HCT116 (cell line): ENCODE measurements at regions not wholly inside any gene's neighbourhood (a gene's known extent, or its start where the extent isn't known, plus 50 kb on each side); places are given as distances from the start of the nearest gene placed in this dataset.

Experiments
- ATAC-seq: fragments of 200-7000 bp; cut with Tn5 transposase; 2 replicates; pipeline ENCODE4 v1.9.1; 2020; ENCODE audit warnings: mild to moderate bottlenecking, moderate library complexity
- BruUV-seq: library from RNA; stranded (reverse); fragments of 400-500 nt; replicated peaks from 2 replicates; lab custom pipeline; 2021; lab: Mats Ljungman, UMichigan
- CTCF ChIA-PET: fragments of 300-600 bp; sonication (Branson Sonifier 250); formaldehyde crosslinking; loops from one replicate; lab custom pipeline; 2021; ENCODE audit warnings: antibody characterized with exemption; lab: Charles Lee
- POLR2A ChIA-PET: fragments of 300-600, 350-600 bp; sonication (Branson Sonifier 250); formaldehyde crosslinking; loops from one replicate; lab custom pipeline; 2021; ENCODE audit warnings: antibody characterized with exemption; lab: Charles Lee
- RAD21 ChIA-PET, 2 experiments: fragments of 300-600 bp; sonication (Branson Sonifier 250); formaldehyde crosslinking; loops; one replicate each; lab custom pipeline; 2023; ENCODE audit warnings: low total read pairs in 2 of 2; ENCODE audit not compliant: uncharacterized antibody in 2 of 2, unreplicated experiment in 2 of 2, low non-redundant PET in 1 of 2; lab: Charles Lee
- DNase-seq: peaks from one replicate; pipeline ENCODE4 v3.0.0-alpha.2; 2010; ENCODE audit warnings: low read depth, low spot score
- H2AFZ ChIP-seq: fragments of 200-600 bp; shearing (Covaris generic), sonication (generic); 2 replicates; pipeline ENCODE4 v1.6.1; 2017; ENCODE audit warnings: low read depth, mixed run types, mixed read lengths, antibody characterized with exemption, low read length; ENCODE audit not compliant: poor library complexity, severe bottlenecking
- H3K27ac ChIP-seq: 2 replicates; pipeline ENCODE4 v1.5.1; 2012; ENCODE audit warnings: low read depth, low read length
- H3K27me3 ChIP-seq: fragments of 200-600 bp; sonication (generic); 2 replicates; pipeline ENCODE4 v1.6.1; 2016; ENCODE audit warnings: mixed run types, low read length, mixed read lengths; ENCODE audit not compliant: insufficient read depth
- H3K36me3 ChIP-seq, 2 experiments: fragments of 200-500 bp in 1 of 2; fragments of 200-600 bp in 1 of 2; sonication (Bioruptor generic) in 1 of 2; sonication (generic) in 1 of 2; 2 replicates each; pipeline versions ENCODE4 v1.5.1 to v1.6.1; 2014 to 2016; ENCODE audit warnings: low read length in 2 of 2, inconsistent platforms in 1 of 2, mixed read lengths in 1 of 2, mixed run types in 1 of 2; ENCODE audit not compliant: insufficient read depth in 2 of 2, control insufficient read depth in 1 of 2
- H3K4me1 ChIP-seq, 2 experiments: fragments of 200-600 bp in 1 of 2; sonication (generic) in 1 of 2; 2 replicates each; pipeline versions ENCODE4 v1.5.1 to v1.6.1; 2012 to 2017; ENCODE audit warnings: low read length in 2 of 2, inconsistent platforms in 1 of 2, mild to moderate bottlenecking in 1 of 2, mixed read lengths in 1 of 2, mixed run types in 1 of 2, moderate library complexity in 1 of 2; ENCODE audit not compliant: insufficient read depth in 2 of 2, control insufficient read depth in 1 of 2
- H3K4me2 ChIP-seq: fragments of 200-600 bp; sonication (generic); 2 replicates; pipeline ENCODE4 v1.6.1; 2017; ENCODE audit warnings: mixed run types, low read length, mixed read lengths
- H3K4me3 ChIP-seq, 2 experiments: fragments of 200-600 bp in 1 of 2; sonication (generic) in 1 of 2; replicated peaks in 1 of 2; 2 replicates each; pipeline ENCODE4 v1.5.1; 2011 to 2016; ENCODE audit warnings: low read length in 2 of 2, control low read depth in 1 of 2, low read depth in 1 of 2, mild to moderate bottlenecking in 1 of 2, mixed read lengths in 1 of 2, mixed run types in 1 of 2
- H3K79me2 ChIP-seq: fragments of 200-600 bp; sonication (generic); 2 replicates; pipeline ENCODE4 v1.6.1; 2017; ENCODE audit warnings: mild to moderate bottlenecking, mixed run types, low read length, moderate library complexity, mixed read lengths; ENCODE audit not compliant: insufficient read depth
- H3K9ac ChIP-seq: fragments of 200-600 bp; sonication (generic); 2 replicates; pipeline ENCODE4 v1.6.1; 2016; ENCODE audit warnings: low read length, mixed read lengths
- H3K9me2 ChIP-seq: fragments of 200-600 bp; sonication (generic), shearing (Covaris generic); 2 replicates; pipeline ENCODE4 v1.6.1; 2017; ENCODE audit warnings: mixed run types, mild to moderate bottlenecking, moderate library complexity; ENCODE audit not compliant: insufficient read depth
- H3K9me3 ChIP-seq, 2 experiments: fragments of 200-500 bp in 1 of 2; fragments of 200-600 bp in 1 of 2; sonication (Bioruptor generic) in 1 of 2; sonication (generic) in 1 of 2; 2 replicates each; pipeline ENCODE4 v1.6.1; 2014 to 2017; ENCODE audit warnings: low read length in 2 of 2, mixed read lengths in 2 of 2, inconsistent platforms in 1 of 2, low read depth in 1 of 2, mild to moderate bottlenecking in 1 of 2, mixed run types in 1 of 2, moderate library complexity in 1 of 2; ENCODE audit not compliant: control insufficient read depth in 1 of 2, insufficient read depth in 1 of 2
- H4K20me1 ChIP-seq: fragments of 200-600 bp; sonication (generic), shearing (Covaris generic); 2 replicates; pipeline ENCODE4 v1.6.1; 2017; ENCODE audit warnings: mixed run types, mild to moderate bottlenecking, moderate library complexity; ENCODE audit not compliant: insufficient read depth
- CBX3 ChIP-seq: IDR thresholded peaks from 2 replicates; pipeline ENCODE4 v1.6.1; 2012; ENCODE audit warnings: low read depth
- EZH2 ChIP-seq: fragments of 200-600 bp; sonication (generic); IDR thresholded peaks from 2 replicates; pipeline ENCODE4 v1.6.1; 2017; ENCODE audit warnings: antibody characterized with exemption, mixed run types
- FOSL1 ChIP-seq: IDR thresholded peaks from 2 replicates; pipeline ENCODE4 v1.6.1; 2012; ENCODE audit warnings: low read depth
- POLR2A ChIP-seq: IDR thresholded peaks from 2 replicates; pipeline ENCODE4 v1.7.0; 2011; ENCODE audit warnings: borderline replicate concordance; ENCODE audit not compliant: insufficient read depth, insufficient read length; ENCODE audit errors: extremely low read depth
- REST ChIP-seq: IDR thresholded peaks from 2 replicates; pipeline ENCODE4 v1.6.1; 2012; ENCODE audit warnings: low read depth
- SRF ChIP-seq: IDR thresholded peaks from 2 replicates; pipeline ENCODE4 v1.6.1; 2012; ENCODE audit warnings: low read depth
- ZBTB33 ChIP-seq: IDR thresholded peaks from 2 replicates; pipeline ENCODE4 v1.6.1; 2011; ENCODE audit warnings: mild to moderate bottlenecking, low read length, moderate library complexity; ENCODE audit not compliant: insufficient replicate concordance; ENCODE audit errors: extremely low read depth
- ZFX ChIP-seq: fragments of 450-650 bp; IDR thresholded peaks from 2 replicates; pipeline ENCODE4 v1.6.1; 2017
- ZNF274 ChIP-seq: fragments of 200-500 bp; sonication (Bioruptor generic); IDR thresholded peaks from 2 replicates; pipeline ENCODE4 v1.6.1; 2014; ENCODE audit warnings: mild to moderate bottlenecking, low read depth, low read length, inconsistent platforms
- intact Hi-C: fragments of 100-400 bp; cut with micrococcal nuclease; formaldehyde crosslinking; loops from 2 replicates; pipeline ENCODE4 v1.10.0; 2022

GRCh38 chr11:91310085-91310484 is 914.5 kb upstream of the FAT3 start:
- no peak overlapping the region for H3K9ac ChIP-seq
- no peak for ATAC-seq
- TF ChIP-seq EZH2 (no peak), CBX3 (no peak), POLR2A (no peak), FOSL1 (no peak)
- TF ChIP-seq, all 23 proteins: peak for 0
- RAD21 ChIA-PET: no interaction called here
- no peaks in the 10 kb centered on the region for H3K4me1 ChIP-seq
- intact Hi-C loops: no loop called here
- POLR2A ChIA-PET: no interaction called here
- no peaks in the 10 kb centered on the region for H4K20me1 ChIP-seq
- CTCF ChIA-PET: no interaction called here
- DNase-seq: no peak
- no peak overlapping the region for H3K4me3 ChIP-seq
- H3K79me2 ChIP-seq: no peaks in the 10 kb centered on the region
- H3K27me3 ChIP-seq: no peaks in the 10 kb centered on the region
- no TSS peak for BruUV-seq
- no peaks in the 10 kb centered on the region for H3K9me2 ChIP-seq
- no peaks in the 10 kb centered on the region for H3K36me3 ChIP-seq
- H3K9me3 ChIP-seq: peaks cover 0 to 31% of the 10 kb centered on the region in 2 experiments; a peak in 1 of 4 replicates
- H3K27ac ChIP-seq: no peak overlapping the region
- H2AFZ ChIP-seq: no peak overlapping the region
- H3K4me2 ChIP-seq: no peak overlapping the region

- no peaks in the 10 kb centered on the region for H3K4me1 ChIP-seq
- H3K27ac ChIP-seq: no peak overlapping the region
- no peak overlapping the region for H2AFZ ChIP-seq
- intact Hi-C loops: no loop called here
- H3K36me3 ChIP-seq: no peaks in the 10 kb centered on the region
- no peak for TF ChIP-seq ZBTB33
- no peak for TF ChIP-seq REST
- TF ChIP-seq ZNF274: no peak
- no peak for TF ChIP-seq SRF
- no peak for TF ChIP-seq CBX3
- no peak for TF ChIP-seq ZFX
- ChIA-PET POLR2A (no interaction called here), CTCF (no interaction called here), RAD21 (no interaction called here)
- no peak overlapping the region for H3K9ac ChIP-seq
- peaks cover 0 to 35% of the 10 kb centered on the region in 2 experiments; a peak in 2 of 4 replicates for H3K9me3 ChIP-seq
- no peak overlapping the region for H3K4me2 ChIP-seq
- no peaks in the 10 kb centered on the region for H3K9me2 ChIP-seq
- no peak for DNase-seq
- H4K20me1 ChIP-seq: no peaks in the 10 kb centered on the region
- BruUV-seq: no TSS peak
- no peak overlapping the region for H3K4me3 ChIP-seq
- ATAC-seq: no peak
- no peaks in the 10 kb centered on the region for H3K79me2 ChIP-seq
- H3K27me3 ChIP-seq: no peaks in the 10 kb centered on the region
Measured at GRCh38 chr11:91308069-91308468, 916.5 kb upstream of the FAT3 start.
